Nephron (organoid): ENCODE measurements at regions not wholly inside any gene's neighbourhood (a gene's known extent, or its start where the extent isn't known, plus 50 kb on each side); places are given as distances from the start of the nearest gene placed in this dataset.
"Not testable (repeated sequence)": the region's sequence is repeated elsewhere in the genome, so short reads cannot be mapped to it uniquely, and the experiment has no call there.

ENCODE experiments used
- H3K27ac Mint-ChIP-seq, 3 experiments: 2 replicates each; pipeline ENCODE4 v1.8.0; 2020; ENCODE audit warnings: mixed read lengths in 3 of 3, mild to moderate bottlenecking in 2 of 3, moderate library complexity in 1 of 3
- H3K27me3 Mint-ChIP-seq: 2 replicates; pipeline ENCODE4 v1.8.0; 2021; ENCODE audit warnings: low read depth, mild to moderate bottlenecking, moderate library complexity, mixed read lengths
- H3K36me3 Mint-ChIP-seq: 2 replicates; pipeline ENCODE4 v1.8.0; 2020; ENCODE audit warnings: low read depth, mixed read lengths
- H3K4me1 Mint-ChIP-seq: 2 replicates; pipeline ENCODE4 v1.8.0; 2020; ENCODE audit warnings: mixed read lengths
- H3K4me3 Mint-ChIP-seq, 3 experiments: 2 replicates each; pipeline ENCODE4 v1.8.0; 2020; ENCODE audit warnings: mild to moderate bottlenecking in 3 of 3, mixed read lengths in 3 of 3, moderate library complexity in 2 of 3
- H3K9me3 Mint-ChIP-seq: 2 replicates; pipeline ENCODE4 v1.8.0; 2020; ENCODE audit warnings: mixed read lengths

DNA sequence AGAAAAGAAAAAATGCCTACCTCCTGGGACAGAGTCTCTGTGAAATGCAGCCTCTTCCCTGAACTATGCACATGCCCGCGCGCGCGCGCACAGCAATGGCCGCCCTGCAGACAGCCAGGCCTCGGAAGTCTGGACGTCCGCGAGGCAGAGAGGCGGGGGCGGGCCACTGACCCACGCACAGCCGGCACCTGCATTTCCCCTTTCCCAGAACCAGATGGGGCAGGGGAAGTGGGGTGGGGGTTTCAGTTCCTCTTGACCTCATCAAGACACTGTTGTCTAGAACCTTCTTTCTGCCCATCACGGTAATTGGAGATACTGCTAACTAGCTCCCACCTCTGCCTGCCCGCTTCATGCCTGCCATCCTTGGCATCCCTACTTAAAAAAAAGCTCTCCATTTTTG is 5435.0 kb upstream of the TPTE start:
- H3K36me3 Mint-ChIP-seq, H3K4me3 Mint-ChIP-seq, H3K27me3 Mint-ChIP-seq, H3K4me1 Mint-ChIP-seq, H3K9me3 Mint-ChIP-seq, H3K27ac Mint-ChIP-seq: not testable (repeated sequence)

DNA sequence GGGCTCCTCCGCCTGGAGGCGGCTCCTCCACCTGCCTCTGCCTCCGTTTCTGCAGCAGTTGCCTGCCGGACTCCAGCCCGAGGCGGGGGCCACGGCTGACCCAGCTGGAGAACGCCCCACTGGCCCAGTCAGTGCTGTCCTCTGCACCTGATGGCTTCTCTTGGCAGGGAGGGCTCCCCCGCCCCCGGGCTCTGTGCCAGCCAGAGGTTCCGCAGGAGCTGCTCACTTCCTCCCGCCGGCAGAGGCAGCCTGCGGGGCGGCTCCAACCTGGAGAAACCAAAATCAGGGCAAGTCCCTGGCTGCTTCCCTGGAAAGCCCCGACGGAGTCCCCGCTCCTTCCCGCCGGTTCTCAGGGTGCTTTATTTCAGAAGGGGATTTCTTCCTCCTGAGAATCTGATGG is 5432.6 kb upstream of the TPTE start:
- H3K27me3 Mint-ChIP-seq, H3K4me3 Mint-ChIP-seq, H3K9me3 Mint-ChIP-seq, H3K4me1 Mint-ChIP-seq, H3K36me3 Mint-ChIP-seq, H3K27ac Mint-ChIP-seq: not testable (repeated sequence)

DNA sequence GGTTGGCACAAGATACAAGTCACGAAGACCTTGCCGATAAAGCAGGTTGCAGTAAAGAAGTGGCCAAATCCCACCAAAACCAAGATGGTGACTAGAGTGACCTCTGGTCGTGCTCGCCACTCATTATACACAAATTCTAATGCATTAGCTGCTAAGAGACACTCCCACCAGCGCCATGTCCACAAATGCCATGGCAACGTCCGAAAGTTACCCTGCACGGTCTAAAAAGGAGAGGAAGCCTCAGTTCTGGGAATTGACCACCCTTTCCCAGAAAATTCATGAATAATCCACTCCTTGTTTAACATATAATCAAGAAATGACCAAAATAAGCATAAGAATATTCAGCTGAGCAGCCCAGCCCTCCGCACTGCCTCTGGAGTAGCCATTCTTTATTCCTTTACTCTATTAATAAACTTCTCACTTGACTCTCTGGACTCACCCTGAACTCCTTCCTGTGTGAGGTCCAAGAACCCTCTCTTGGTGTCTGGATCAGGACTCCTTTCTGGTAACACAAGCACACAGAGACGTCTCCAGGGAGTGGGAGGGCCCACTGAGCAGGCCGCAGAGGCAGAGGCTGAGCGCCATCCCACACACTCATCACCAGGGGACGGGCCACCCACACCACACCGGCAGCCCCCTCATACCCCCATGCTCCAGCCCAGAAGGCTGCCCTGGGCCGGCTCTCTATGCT is 5431.8 kb upstream of the TPTE start:
- not testable (repeated sequence) for H3K4me3 Mint-ChIP-seq, H3K36me3 Mint-ChIP-seq, H3K27me3 Mint-ChIP-seq, H3K9me3 Mint-ChIP-seq, H3K4me1 Mint-ChIP-seq, H3K27ac Mint-ChIP-seq

DNA sequence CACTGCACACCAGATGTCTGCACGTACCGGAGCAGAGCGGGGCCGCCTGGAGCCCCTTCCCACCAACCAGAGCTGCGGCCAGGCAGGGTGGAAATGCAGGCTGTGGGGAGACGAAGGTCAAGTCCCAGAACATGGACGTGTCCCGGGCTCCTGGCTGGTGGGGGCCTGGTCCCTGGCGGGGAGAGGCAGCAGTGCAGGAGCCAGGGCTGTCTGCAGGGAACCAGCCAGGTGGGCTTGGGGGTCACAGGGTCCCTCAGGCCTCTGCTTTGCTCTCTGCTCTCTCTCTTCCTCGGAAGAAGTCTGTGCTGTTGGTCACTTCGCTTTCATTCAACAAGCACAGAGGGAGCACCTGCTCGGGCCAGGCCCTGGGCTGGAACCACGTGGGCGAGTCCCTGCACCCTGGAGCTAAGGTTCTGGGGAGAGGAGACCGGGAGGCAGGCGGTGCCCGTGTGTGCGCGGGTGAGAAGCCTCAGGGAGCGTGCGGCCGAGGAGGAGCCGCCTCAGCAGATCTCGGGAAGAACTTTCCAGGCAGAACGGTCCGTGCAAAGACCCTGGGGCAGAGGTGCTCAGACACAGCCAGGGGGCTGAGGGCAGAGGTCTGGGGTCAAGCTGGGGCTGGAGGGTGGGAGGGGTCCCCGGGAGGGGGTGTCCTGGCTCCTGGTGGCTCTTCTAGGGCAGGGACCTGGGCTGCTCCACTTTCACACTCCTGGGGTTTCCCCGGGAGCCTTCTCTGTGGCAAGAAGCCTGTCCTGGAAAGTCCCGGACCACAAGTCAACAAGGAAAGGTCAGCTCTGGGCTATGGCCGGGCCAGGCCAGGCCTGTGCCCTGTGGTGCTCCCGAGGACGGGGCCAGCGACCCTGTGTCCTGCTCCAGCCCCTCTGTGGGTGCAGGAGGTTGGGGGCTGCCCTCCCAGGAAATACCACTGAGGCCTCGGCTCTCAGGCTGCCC is 5431.0 kb upstream of the TPTE start:
- not testable (repeated sequence) for H3K27ac Mint-ChIP-seq, H3K4me1 Mint-ChIP-seq, H3K36me3 Mint-ChIP-seq, H3K4me3 Mint-ChIP-seq, H3K27me3 Mint-ChIP-seq, H3K9me3 Mint-ChIP-seq

DNA sequence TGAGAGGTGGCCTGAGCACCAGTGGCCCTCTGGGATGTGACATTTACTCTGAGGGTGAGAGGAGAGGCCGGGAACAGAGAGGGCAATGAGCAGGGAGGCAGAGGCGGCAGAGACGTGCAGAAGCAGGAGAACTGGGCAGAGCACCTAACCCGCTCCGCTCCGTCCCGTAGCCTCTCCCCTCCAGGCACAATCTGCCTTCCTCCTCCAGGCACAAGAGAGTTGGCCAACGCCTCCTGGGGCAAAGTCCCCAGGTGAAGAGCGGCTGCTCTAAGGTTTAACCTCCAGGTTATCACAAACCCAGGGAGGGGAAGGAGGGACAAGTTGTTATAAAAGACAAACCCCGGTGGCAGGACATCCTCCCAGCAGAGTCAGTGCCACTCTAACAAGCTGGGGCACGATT is 5430.1 kb upstream of the TPTE start:
- not testable (repeated sequence) for H3K27me3 Mint-ChIP-seq, H3K4me3 Mint-ChIP-seq

DNA sequence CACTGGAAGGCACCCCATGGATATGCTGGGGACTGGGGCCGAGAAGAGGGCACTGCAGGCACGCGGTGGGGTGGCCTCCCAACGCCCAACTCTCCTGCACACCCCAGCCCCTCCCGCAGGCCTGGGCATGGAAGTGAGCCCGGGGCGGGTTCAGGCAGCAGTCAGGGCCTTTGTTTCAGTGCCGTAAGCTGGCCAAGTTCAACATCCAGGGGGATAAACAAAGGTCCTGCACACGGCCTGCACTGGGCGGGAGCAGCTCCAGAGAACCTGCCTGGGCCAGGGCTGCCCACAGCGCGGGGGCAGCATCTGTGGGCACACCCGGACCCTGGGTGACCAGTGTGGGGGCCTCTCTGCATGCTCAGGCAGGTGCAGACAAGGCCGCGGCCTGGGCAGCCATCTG is 5425.8 kb upstream of the TPTE start:
- not testable (repeated sequence) for H3K27ac Mint-ChIP-seq, H3K27me3 Mint-ChIP-seq, H3K4me1 Mint-ChIP-seq, H3K36me3 Mint-ChIP-seq, H3K4me3 Mint-ChIP-seq, H3K9me3 Mint-ChIP-seq

More for the DNA sequence above, 5430.1 kb upstream of the TPTE start:
- not testable (repeated sequence) for H3K36me3 Mint-ChIP-seq, H3K9me3 Mint-ChIP-seq, H3K4me1 Mint-ChIP-seq, H3K27ac Mint-ChIP-seq

DNA sequence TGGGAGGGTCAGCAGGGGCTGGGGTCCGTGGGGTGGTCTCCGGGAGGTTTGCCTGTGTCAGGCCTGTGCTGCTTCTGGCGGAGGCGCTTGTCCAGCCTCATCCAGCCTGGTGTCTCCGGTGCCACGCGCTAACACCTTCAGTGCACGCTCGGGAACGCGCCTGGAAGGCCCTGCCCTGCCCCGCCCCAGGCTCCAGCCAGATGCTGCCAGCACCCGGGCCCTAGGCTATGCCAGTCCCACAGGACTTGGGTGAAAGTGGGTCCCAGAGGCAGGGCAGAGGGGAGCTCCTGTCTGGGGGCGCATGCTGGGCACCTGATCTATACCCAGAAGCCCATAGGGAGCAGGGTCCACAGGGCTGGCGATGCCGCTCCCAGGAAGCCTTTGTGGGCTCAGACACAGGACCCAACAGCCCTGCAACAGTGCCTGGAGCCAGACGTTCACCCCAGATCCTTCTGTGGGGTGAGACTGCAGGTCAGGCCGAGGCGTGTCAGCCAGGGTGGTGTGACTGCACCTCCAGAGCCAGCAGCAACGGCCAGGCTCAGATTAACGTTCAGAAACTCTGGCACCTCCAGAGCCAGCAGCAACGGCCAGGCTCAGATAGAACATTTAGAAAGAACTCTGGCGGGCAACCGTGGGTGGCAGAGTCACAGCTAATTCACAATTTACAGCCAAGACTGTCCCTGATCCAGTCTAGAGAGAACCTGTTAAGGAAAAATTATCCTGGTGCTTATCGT is 5423.2 kb upstream of the TPTE start:
- H3K36me3 Mint-ChIP-seq, H3K4me3 Mint-ChIP-seq, H3K4me1 Mint-ChIP-seq, H3K27ac Mint-ChIP-seq, H3K27me3 Mint-ChIP-seq, H3K9me3 Mint-ChIP-seq: not testable (repeated sequence)

DNA sequence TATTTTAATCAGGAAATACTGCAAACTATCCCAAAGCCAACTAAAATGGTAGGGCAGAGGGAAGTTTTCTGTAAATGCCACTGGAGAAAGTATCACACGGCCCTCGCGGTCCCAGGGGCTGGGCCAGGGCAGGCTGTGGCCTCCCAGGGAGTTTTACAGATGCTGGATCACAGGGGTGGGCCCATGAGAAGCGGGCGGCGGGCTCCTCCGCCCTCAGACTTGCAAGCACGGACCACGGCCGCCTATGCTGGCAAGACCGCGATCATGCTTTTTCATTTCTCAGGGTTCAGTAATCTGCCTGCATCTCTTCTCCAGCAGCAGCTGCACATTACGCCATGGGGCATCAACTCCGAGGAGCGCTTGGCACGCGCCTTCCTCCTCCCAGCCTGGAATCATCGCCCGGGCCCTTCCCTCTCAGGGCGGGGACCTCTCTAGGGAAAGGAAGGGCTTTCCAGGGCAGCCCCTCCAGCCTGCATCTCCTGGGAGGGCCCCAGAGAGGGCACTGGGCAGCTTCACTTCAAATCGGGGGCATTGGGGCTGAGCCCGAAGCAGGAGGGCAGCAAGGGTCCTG is 5420.7 kb upstream of the TPTE start:
- not testable (repeated sequence) for H3K27me3 Mint-ChIP-seq, H3K4me3 Mint-ChIP-seq, H3K4me1 Mint-ChIP-seq, H3K9me3 Mint-ChIP-seq, H3K36me3 Mint-ChIP-seq, H3K27ac Mint-ChIP-seq

DNA sequence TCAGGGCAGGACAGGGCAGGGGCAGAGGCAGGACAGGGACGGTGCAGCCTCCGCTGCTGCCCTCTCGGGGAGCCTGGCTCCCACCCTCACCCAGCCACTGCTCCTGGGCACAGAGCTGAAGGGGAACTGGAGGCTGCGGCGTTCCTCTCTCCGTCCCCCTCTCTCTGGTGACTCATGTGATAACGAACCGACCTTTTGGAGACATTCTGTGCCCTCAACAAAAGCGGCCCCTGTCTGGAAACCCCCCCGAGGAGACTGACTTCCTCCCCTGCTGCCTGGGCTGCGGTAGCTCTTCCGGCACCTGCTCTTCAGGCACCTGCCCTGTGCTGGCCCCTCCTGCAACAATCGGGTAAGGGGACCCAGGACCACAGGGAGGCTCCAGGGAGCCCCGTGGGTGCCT is 5419.6 kb upstream of the TPTE start:
- not testable (repeated sequence) for H3K27ac Mint-ChIP-seq, H3K4me1 Mint-ChIP-seq, H3K4me3 Mint-ChIP-seq, H3K9me3 Mint-ChIP-seq, H3K36me3 Mint-ChIP-seq, H3K27me3 Mint-ChIP-seq

DNA sequence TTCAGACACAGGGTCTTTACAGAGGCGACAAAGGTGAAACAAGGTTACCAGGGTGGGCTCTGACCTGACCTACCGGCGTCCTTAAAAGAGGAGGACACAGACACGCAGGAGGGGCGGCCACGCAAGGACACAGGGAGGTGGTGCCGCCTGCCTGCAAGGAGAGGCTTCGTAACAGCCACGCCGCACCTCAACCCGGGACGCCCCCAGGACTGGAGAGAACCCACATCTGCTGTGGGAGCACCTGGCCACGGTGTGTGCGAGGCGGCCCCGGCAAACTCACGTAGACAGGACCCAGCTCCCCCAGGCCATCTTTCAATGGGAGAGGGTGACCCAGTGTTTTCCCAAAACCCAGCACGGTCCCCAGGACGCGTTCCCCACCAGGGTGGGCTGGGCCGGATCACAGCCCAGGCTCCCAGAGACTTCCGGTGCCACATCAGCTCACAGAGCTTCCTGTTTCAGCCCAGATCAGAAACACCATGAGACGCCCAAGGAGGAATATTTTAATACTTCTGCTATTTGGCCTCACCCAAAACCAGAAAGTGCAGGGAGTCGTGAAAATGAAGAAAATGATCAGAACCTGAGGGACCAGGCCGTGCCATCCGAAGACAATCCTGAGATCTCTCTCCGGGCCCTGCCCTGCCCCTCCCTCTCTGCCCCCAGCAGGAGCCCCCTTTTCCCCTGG is 5417.4 kb upstream of the TPTE start:
- not testable (repeated sequence) for H3K27ac Mint-ChIP-seq, H3K9me3 Mint-ChIP-seq, H3K4me3 Mint-ChIP-seq

DNA sequence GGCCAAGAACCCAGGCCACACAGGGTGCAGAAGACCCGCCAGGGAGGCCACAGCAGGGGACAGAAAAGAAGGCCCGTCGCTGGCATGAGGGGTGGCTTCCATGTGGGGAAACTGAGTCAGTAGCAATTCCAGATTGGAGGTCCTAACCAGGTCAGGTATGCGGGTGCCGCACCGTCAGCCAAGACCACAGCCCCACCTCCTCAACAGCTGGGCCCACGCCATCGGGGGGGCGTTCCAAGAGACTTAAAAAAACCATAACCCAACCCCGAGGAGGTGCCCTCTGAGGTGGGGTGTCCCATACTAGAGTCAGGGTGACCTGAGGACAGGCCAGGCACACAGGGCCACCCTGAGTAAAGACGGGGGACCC is 5416.8 kb upstream of the TPTE start:
- H3K27ac Mint-ChIP-seq, H3K27me3 Mint-ChIP-seq, H3K9me3 Mint-ChIP-seq, H3K4me3 Mint-ChIP-seq, H3K4me1 Mint-ChIP-seq, H3K36me3 Mint-ChIP-seq: not testable (repeated sequence)

More for the DNA sequence above, 5417.4 kb upstream of the TPTE start:
- H3K4me1 Mint-ChIP-seq, H3K27me3 Mint-ChIP-seq, H3K36me3 Mint-ChIP-seq: not testable (repeated sequence)

DNA sequence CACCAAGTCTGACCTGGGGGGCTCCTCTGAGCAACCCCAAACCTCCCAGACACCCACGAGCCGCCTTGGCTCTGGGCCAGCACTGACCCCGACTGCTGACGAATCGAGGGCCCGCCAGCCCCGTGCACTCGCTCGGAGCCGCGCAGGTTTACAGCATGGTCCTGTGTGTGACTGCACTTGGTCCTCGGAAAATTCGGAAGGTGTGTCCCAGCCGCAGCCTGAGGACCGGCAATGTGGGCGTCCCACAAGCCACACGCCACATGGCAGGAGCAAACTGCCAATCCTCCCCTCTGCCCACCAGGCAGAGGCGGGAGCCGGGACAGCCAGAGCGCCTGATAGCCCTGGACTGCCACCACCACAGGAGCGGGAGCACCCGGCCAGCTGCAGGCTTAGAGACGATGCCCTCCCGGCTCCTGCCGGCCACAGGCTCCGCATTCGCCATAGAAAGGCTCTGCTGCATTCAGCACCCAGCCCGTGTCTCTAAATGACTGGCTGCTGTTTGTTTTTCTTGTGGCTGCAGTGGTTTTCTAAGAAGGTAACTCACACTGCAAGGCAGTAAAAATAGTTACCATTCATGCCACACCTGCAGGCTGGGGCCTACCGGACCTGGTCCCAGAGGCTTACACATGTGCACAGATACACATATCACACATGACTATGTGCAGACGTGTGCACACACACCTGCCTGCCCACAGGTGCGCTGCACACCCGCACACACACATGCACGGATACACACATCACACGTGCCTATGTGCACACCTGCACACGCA is 5415.3 kb upstream of the TPTE start:
- not testable (repeated sequence) for H3K9me3 Mint-ChIP-seq, H3K27ac Mint-ChIP-seq, H3K36me3 Mint-ChIP-seq, H3K4me1 Mint-ChIP-seq, H3K4me3 Mint-ChIP-seq, H3K27me3 Mint-ChIP-seq

DNA sequence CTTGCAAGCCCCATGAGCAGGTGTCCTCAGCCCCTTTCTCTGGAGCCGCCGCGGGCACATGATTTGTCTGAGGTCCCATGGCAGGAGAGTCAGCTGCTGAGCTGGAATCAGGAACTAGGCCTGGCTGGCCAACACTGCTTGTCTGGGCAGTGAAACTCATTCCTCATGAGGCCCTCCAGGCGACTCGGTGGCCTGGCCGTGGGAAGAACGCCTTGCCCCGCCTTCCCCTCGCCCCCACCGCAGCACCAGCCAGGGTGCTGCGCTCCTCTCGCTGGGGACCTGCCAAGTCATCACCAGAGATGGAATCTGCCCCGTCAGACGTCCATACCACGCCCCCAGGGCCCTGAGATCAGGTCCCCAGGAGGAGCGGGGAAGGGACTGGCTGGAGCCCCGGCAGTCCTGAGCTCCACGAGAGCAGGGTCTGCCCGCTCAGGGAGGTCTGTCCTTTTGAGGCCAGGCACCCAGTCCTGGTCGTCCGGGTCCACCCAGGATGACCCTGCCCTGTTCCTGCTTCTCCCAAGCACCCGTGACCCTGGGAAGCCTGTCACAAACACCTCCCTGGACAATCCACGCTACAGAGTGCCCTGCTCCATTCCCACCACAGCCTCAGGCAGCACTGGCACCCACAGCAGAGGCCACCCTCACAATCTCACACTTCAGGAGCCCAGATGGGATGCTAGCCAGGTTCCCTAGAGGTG is 5414.5 kb upstream of the TPTE start:
- not testable (repeated sequence) for H3K4me3 Mint-ChIP-seq, H3K27me3 Mint-ChIP-seq, H3K27ac Mint-ChIP-seq, H3K36me3 Mint-ChIP-seq, H3K9me3 Mint-ChIP-seq, H3K4me1 Mint-ChIP-seq
